ENCODE measurements at regions not wholly inside any gene's neighbourhood (a gene's known extent, or its start where the extent isn't known, plus 50 kb on each side); places are given as distances from the start of the nearest gene placed in this dataset.
"Not testable (repeated sequence)": the region's sequence is repeated elsewhere in the genome, so short reads cannot be mapped to it uniquely, and the experiment has no call there.

DNA sequence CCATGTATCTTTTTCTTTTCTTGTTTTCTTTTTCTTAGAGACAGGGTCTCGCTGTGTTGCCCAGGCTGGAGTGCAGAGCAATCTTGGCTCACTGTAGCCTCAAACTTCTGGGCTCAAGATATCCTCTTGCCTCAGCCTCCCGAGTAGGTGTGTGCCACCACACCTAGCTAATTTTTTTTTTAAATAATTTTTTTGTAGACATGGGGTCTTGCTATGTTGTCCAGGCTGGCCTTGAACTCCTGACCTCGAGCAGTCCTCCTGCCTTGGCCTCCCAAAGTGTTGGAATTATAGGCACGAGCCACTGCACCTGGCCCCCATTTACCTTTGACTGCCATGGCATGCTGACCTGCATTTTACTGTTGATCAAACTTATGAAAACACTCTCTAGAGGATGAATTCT lies 198.6 kb downstream of the SOX4 start:
- Histone ChIP-seq H3K4me1 (ENCODE audit: low read depth) (no peaks in the 10 kb centered on the region), H3K9me3 (no peaks in the 10 kb centered on the region), H3K4me3 (no peak overlapping the region), H3K36me3 (ENCODE audit: low read depth) (no peaks in the 10 kb centered on the region)
- intact Hi-C loops (cut with DNase I, micrococcal nuclease), result no loop called here
- TF ChIP-seq, protein P1, sequence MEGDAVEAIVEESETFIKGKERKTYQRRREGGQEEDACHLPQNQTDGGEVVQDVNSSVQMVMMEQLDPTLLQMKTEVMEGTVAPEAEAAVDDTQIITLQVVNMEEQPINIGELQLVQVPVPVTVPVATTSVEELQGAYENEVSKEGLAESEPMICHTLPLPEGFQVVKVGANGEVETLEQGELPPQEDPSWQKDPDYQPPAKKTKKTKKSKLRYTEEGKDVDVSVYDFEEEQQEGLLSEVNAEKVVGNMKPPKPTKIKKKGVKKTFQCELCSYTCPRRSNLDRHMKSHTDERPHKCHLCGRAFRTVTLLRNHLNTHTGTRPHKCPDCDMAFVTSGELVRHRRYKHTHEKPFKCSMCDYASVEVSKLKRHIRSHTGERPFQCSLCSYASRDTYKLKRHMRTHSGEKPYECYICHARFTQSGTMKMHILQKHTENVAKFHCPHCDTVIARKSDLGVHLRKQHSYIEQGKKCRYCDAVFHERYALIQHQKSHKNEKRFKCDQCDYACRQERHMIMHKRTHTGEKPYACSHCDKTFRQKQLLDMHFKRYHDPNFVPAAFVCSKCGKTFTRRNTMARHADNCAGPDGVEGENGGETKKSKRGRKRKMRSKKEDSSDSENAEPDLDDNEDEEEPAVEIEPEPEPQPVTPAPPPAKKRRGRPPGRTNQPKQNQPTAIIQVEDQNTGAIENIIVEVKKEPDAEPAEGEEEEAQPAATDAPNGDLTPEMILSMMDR (IDR thresholded peaks at IDR 0.05), result no peak
- ATAC-seq, result no peak
- no peak for DNase-seq

DNA sequence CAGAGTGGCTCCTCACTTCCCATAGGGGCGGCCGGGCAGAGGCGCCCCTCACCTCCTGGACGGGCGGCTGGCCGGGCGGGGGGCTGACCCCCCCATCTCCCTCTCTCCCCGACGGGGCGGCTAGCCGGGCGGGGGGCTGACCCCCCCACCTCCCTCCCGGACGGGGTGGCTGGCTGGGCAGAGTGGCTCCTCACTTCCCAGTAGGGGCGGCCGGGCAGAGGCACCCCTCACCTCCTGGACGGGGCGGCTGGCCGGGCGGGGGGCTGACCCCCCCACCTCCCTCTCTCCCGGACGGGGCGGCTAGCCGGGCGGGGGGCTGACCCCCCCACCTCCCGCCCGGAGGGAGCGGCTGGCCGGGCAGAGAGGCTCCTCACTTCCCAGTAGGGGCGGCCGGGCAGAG lies 203.4 kb downstream of the SOX4 start:
- intact Hi-C loops (cut with DNase I, micrococcal nuclease); H3K36me3 ChIP-seq (ENCODE audit: low read depth); ATAC-seq; H3K4me1 ChIP-seq (ENCODE audit: low read depth); DNase-seq; H3K4me3 ChIP-seq; H3K9me3 ChIP-seq: not testable (repeated sequence)

DNA sequence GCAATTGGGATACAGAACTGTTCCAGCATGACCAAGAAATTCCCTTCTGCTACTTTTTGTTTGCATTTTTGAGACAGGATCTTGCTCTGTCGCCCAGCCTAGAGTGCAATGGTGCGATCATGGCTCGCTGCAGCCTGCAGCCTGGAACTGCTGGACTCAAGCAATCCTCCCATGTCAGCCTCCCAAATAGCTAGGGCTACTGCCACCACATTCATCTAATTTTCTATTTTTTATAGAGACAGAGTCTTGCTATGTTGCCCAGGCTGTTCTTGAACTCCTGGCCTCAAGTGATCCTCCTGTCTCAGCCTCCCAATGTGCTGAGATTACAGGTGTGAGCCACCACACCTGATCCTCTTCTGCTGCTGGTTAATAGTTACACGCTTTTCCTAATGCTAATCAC lies 204.9 kb downstream of the SOX4 start:
- intact Hi-C loops (cut with DNase I, micrococcal nuclease), result no loop called here
- Histone ChIP-seq H3K4me1 (ENCODE audit: low read depth) (no peaks in the 10 kb centered on the region), H3K9me3 (no peaks in the 10 kb centered on the region), H3K4me3 (no peak overlapping the region), H3K36me3 (ENCODE audit: low read depth) (no peaks in the 10 kb centered on the region)
- TF ChIP-seq, protein P1 (IDR thresholded peaks at IDR 0.05), result no peak
- ATAC-seq (no peak), DNase-seq (no peak)

DNA sequence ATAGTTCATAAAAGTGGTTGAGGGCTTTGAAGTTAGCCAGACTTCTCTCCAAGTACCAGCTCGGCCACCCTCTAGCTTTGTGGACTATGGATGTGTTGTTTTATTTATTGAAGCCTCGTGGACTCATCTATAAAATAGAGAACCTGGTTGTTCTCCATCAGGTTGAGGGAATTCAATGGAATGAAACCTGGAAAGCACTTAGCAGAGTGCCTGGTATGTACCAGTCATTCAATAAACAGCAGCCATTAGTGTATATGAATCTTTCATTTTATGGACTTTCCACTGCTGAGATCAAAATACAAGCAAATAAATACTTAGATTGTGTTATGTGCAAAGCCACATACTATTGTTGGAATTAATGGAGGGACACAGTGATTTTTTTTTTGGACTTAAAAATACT lies 206.8 kb downstream of the SOX4 start:
- H3K4me3 ChIP-seq, result no peak overlapping the region
- no peaks in the 10 kb centered on the region for H3K9me3 ChIP-seq
- no peaks in the 10 kb centered on the region for H3K4me1 ChIP-seq (ENCODE audit: low read depth)
- intact Hi-C loops (cut with DNase I, micrococcal nuclease), result no loop called here
- ATAC-seq, result no peak
- H3K36me3 ChIP-seq (ENCODE audit: low read depth), result no peaks in the 10 kb centered on the region
- TF ChIP-seq, protein P1 (IDR thresholded peaks at IDR 0.05), result no peak
- DNase-seq, result no peak

DNA sequence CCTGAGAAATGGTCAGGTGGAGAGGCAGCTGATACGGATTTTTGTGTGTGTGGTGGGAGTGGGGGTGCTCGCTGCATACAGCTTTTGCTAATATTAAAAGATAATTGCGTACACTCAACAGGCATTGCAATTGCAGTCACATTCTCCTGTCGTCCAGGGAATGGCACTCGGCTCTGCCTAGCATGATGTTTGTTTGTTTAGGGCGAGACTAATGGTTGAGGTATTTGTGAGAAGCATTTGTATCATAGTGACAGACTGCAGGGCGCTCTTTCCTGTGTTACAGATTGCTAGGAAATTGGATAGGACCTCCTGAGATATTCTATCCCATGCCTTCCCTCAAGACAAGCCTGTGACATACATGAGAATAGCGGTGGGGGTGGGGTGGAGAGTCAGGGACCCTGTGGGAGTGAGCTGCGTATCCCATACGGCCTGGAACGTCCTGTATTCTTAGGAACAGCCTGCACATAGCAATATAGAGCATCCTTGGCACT lies 207.4 kb downstream of the SOX4 start:
- TF ChIP-seq, protein P1 (IDR thresholded peaks at IDR 0.05), result no peak

DNA sequence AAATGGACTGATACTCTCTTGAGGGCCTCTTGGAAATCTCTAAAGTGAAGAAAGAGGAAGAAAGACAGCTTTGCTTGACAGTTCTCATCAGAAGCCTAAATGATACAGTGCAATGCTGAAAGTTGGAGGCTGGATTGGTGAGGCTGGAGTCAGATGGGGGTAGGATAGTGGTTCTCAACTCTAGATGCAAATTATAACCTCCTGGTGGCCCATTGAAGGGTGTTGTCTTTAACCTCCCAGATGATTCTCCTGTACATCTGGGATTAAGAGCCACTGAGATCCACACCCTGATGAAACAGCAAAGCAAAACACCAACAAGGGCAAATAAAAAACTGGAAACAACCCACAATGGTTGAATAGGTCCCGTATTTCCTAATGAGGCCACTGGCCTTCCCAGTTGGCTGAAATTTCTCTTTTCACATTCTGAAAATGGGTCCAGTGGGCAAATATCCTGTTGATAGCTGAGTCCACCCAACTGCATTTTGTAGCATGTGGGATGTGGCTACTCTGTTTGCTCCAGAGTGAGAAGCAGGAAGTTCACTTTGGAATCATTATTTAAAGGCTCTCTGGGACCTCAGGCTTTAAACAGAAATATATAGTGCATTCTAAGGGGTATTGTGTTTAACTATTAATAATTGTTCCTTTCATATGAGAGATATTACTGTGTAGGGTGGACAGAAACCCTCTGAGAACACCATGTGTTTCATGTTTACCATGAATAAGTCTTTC lies 208.1 kb downstream of the SOX4 start:
- DNase-seq (no peak), ATAC-seq (no peak)
- Histone ChIP-seq H3K9me3 (no peaks in the 10 kb centered on the region), H3K4me3 (no peak overlapping the region), H3K36me3 (ENCODE audit: low read depth) (no peaks in the 10 kb centered on the region), H3K4me1 (ENCODE audit: low read depth) (no peaks in the 10 kb centered on the region)
- intact Hi-C loops (cut with DNase I, micrococcal nuclease), result no loop called here
- TF ChIP-seq, protein P1 (IDR thresholded peaks at IDR 0.05), result no peak

More for the DNA sequence above, 207.4 kb downstream of the SOX4 start:
- H3K36me3 ChIP-seq (ENCODE audit: low read depth), result no peaks in the 10 kb centered on the region
- no peak overlapping the region for H3K4me3 ChIP-seq
- H3K4me1 ChIP-seq (ENCODE audit: low read depth), result no peaks in the 10 kb centered on the region
- ATAC-seq (no peak), DNase-seq (no peak)
- no peaks in the 10 kb centered on the region for H3K9me3 ChIP-seq
- intact Hi-C loops (cut with DNase I, micrococcal nuclease), result no loop called here
